HUES6 (cell line): ENCODE measurements at regions not wholly inside any gene's neighbourhood (a gene's known extent, or its start where the extent isn't known, plus 50 kb on each side); places are given as distances from the start of the nearest gene placed in this dataset.

ENCODE experiments used
- H3K27ac ChIP-seq: 2 replicates; pipeline ENCODE4 v1.7.0; 2013; ENCODE audit warnings: low read depth, mild to moderate bottlenecking, low read length, inconsistent platforms
- H3K27me3 ChIP-seq: 2 replicates; pipeline ENCODE4 v1.6.1; 2013; ENCODE audit warnings: low read length; ENCODE audit not compliant: control insufficient read depth, insufficient read depth
- H3K36me3 ChIP-seq: 2 replicates; pipeline ENCODE4 v1.6.1; 2013; ENCODE audit warnings: low read length; ENCODE audit not compliant: control insufficient read depth, insufficient read depth
- H3K4me1 ChIP-seq: 2 replicates; pipeline ENCODE4 v1.6.1; 2013; ENCODE audit warnings: low read length; ENCODE audit not compliant: control insufficient read depth, insufficient read depth
- H3K4me3 ChIP-seq: 2 replicates; pipeline ENCODE4 v1.5.1; 2013; ENCODE audit warnings: low read depth, low read length
- H3K9ac ChIP-seq: one replicate; pipeline ENCODE4 v1.6.1; 2013; ENCODE audit warnings: mild to moderate bottlenecking, low read length
- H3K9me3 ChIP-seq: 2 replicates; pipeline ENCODE4 v1.6.1; 2013; ENCODE audit warnings: low read depth, low read length; ENCODE audit not compliant: control insufficient read depth, insufficient read depth

GRCh38 chr11:98207086-98207485 is 813.7 kb upstream of the CNTN5 start:
- no peaks in the 10 kb centered on the region for H3K36me3 ChIP-seq
- no peaks in the 10 kb centered on the region for H3K9me3 ChIP-seq
- H3K4me3 ChIP-seq, result no peak overlapping the region

GRCh38 chr11:98227278-98227677 is 793.5 kb upstream of the CNTN5 start:
- Histone ChIP-seq H3K27ac (no peak overlapping the region), H3K36me3 (no peaks in the 10 kb centered on the region), H3K9me3 (no peaks in the 10 kb centered on the region), H3K9ac (no peak overlapping the region), H3K4me1 (no peaks in the 10 kb centered on the region), H3K27me3 (no peaks in the 10 kb centered on the region), H3K4me3 (no peak overlapping the region)

More at GRCh38 chr11:98207086-98207485, 813.7 kb upstream of the CNTN5 start:
- Histone ChIP-seq H3K27ac (no peak overlapping the region), H3K27me3 (no peaks in the 10 kb centered on the region), H3K9ac (no peak overlapping the region), H3K4me1 (no peaks in the 10 kb centered on the region)

GRCh38 chr11:98230678-98231077 is 790.1 kb upstream of the CNTN5 start:
- Histone ChIP-seq H3K4me1 (no peaks in the 10 kb centered on the region), H3K9me3 (no peaks in the 10 kb centered on the region), H3K9ac (no peak overlapping the region)

GRCh38 chr11:98234698-98235097 is 786.1 kb upstream of the CNTN5 start:
- Histone ChIP-seq H3K4me1 (no peaks in the 10 kb centered on the region), H3K9ac (no peak overlapping the region), H3K27ac (no peak overlapping the region), H3K9me3 (0 out of 2 replicates have a peak, but pooled peaks cover 4% of the 10 kb centered on the region), H3K27me3 (no peaks in the 10 kb centered on the region), H3K4me3 (no peak overlapping the region), H3K36me3 (no peaks in the 10 kb centered on the region)

More at GRCh38 chr11:98230678-98231077, 790.1 kb upstream of the CNTN5 start:
- H3K4me3 ChIP-seq, result no peak overlapping the region
- H3K27me3 ChIP-seq, result no peaks in the 10 kb centered on the region
- no peak overlapping the region for H3K27ac ChIP-seq
- H3K36me3 ChIP-seq, result no peaks in the 10 kb centered on the region

- peaks cover 15% of the 10 kb centered on the region for H3K9me3 ChIP-seq
- H3K4me1 ChIP-seq, result no peaks in the 10 kb centered on the region
- no peaks in the 10 kb centered on the region for H3K36me3 ChIP-seq
- no peaks in the 10 kb centered on the region for H3K27me3 ChIP-seq
- H3K27ac ChIP-seq, result no peak overlapping the region
- H3K4me3 ChIP-seq, result no peak overlapping the region
- no peak overlapping the region for H3K9ac ChIP-seq
Measured at GRCh38 chr11:98243897-98244296, 776.9 kb upstream of the CNTN5 start.

- H3K4me3 ChIP-seq, result no peak overlapping the region
- no peak overlapping the region for H3K27ac ChIP-seq
- H3K9me3 ChIP-seq, result no peaks in the 10 kb centered on the region
- H3K4me1 ChIP-seq, result no peaks in the 10 kb centered on the region
- no peaks in the 10 kb centered on the region for H3K36me3 ChIP-seq
- H3K9ac ChIP-seq, result no peak overlapping the region
- no peaks in the 10 kb centered on the region for H3K27me3 ChIP-seq
Measured at GRCh38 chr11:98260983-98261382, 759.8 kb upstream of the CNTN5 start.

GRCh38 chr11:98277251-98277912 is 743.4 kb upstream of the CNTN5 start:
- Histone ChIP-seq H3K9me3 (no peaks in the 10 kb centered on the region), H3K27me3 (no peaks in the 10 kb centered on the region), H3K4me3 (no peak overlapping the region), H3K27ac (no peak overlapping the region), H3K4me1 (no peaks in the 10 kb centered on the region), H3K9ac (no peak overlapping the region), H3K36me3 (no peaks in the 10 kb centered on the region)

- H3K4me1 ChIP-seq, result no peaks in the 10 kb centered on the region
- H3K9me3 ChIP-seq, result no peaks in the 10 kb centered on the region
- H3K9ac ChIP-seq, result no peak overlapping the region
- H3K4me3 ChIP-seq, result no peak overlapping the region
- no peaks in the 10 kb centered on the region for H3K36me3 ChIP-seq
- no peaks in the 10 kb centered on the region for H3K27me3 ChIP-seq
- no peak overlapping the region for H3K27ac ChIP-seq
Measured at GRCh38 chr11:98289617-98290263, 731.0 kb upstream of the CNTN5 start.

GRCh38 chr11:98296091-98296880 is 724.5 kb upstream of the CNTN5 start:
- Histone ChIP-seq H3K9ac (no peak overlapping the region), H3K36me3 (no peaks in the 10 kb centered on the region), H3K4me1 (no peaks in the 10 kb centered on the region), H3K27me3 (no peaks in the 10 kb centered on the region), H3K27ac (no peak overlapping the region), H3K4me3 (no peak overlapping the region), H3K9me3 (no peaks in the 10 kb centered on the region)

GRCh38 chr11:98300719-98301118 is 720.0 kb upstream of the CNTN5 start:
- Histone ChIP-seq H3K36me3 (no peaks in the 10 kb centered on the region), H3K9me3 (no peaks in the 10 kb centered on the region), H3K4me1 (no peaks in the 10 kb centered on the region), H3K27me3 (no peaks in the 10 kb centered on the region), H3K27ac (no peak overlapping the region), H3K4me3 (no peak overlapping the region), H3K9ac (no peak overlapping the region)
